GM21619 (cell line): ENCODE measurements at regions not wholly inside any gene's neighbourhood (a gene's known extent, or its start where the extent isn't known, plus 50 kb on each side); places are given as distances from the start of the nearest gene placed in this dataset.
"Not testable (repeated sequence)": the region's sequence is repeated elsewhere in the genome, so short reads cannot be mapped to it uniquely, and the experiment has no call there.

ENCODE experiments used
- ATAC-seq: cut with Tn5 transposase; IDR thresholded peaks from one replicate; pipeline ENCODE4 v1.9.1; 2021; ENCODE audit not compliant: unreplicated experiment

DNA sequence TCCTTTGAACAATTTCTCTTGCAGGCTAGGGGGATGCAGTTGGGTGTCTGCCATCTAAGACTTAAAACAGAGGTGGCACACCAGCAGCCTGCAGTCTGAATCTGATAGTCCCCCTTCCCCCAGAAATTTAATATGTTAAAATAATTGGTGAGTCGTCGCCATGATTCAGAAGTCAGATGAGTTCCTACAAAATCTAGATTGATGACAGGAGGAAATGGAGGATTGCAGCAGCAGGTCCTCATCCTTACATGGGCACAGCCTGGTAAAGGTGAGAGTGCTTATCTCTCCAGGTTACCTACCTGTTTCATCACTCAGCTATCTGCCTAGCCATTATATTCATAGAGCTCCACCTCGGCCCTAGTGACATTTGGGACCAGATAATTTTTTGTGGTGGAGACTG, 112.3 kb downstream of the PCSK1 start:
- ATAC-seq, result no peak

DNA sequence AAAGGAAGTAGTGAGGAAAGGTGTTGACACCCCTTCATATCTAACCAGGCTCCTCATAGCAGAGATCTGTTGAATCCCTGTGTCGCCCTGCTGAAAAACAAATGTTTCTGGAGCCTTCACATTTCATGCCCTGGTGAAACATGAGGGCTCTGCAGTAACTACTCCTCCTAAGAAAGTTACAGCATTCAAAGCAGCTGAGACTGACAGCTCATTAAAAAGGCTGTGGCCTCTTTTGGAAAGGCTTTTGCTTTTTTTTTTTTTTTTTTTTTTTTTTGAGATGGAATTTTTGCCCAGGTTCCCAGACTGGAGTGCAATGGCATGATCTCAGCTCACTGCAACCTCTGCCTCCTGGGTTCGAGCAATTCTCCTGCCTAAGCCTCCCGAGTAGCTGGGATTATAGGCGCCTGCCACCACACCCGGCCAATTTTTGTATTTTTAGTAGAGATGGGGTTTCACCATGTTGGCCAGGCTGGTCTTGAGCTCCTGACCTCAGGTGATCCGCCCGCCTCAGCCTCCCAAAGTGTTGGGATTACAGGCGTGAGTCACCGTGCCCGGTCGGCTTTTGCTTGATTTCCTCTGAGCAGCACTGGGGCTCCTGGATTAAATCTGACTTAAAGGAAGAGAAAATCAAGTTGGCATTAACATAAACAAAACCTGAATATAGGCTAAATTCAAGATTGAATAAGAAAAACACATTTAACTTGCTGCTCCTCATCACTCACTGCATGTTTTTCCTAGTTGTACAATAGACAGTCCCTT, 112.9 kb downstream of the PCSK1 start:
- not testable (repeated sequence) for ATAC-seq

DNA sequence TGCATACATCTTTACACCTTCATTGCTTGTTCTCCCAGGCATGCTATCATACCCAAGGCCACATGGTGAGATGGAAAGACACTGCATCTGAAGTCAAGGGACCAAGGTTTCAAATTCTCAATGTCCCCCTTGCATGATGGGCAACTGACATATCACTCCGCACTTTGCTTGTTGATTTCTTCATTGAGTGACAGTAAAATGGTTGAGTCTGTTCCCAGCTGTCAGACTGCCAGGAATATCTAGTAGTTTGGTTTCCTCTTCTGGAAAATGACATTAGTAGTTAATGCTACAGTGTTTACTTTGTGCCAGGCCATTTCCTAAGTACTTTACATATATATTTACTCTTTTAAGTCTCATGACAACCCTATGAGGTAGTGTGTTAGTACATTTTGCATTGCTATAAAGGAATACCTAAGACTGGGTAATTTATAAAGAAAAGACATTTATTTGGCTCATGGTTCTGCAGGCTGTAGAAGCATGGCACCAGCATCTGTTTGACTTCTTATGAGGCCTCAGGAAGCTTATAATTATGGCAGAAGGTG, 114.4 kb downstream of the PCSK1 start:
- no peak for ATAC-seq

DNA sequence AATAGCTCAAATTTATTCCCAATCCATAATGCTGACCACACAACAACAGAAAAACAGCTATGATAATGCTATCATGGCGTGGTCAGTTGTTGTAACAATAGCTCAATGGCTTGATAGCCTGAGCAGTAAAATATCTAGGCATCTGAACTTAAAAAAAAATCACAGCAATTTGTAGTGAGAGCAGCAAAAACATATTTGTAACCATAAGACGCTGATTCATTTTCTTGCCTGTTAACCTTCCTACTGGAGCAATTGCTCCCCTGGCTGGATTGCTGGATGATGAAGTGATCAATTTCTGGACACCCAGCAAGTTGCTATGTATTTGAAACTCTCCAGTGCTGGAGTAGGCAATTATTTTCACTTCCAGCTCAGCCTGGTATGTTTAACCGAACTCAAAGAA, 115.1 kb downstream of the PCSK1 start:
- no peak for ATAC-seq

DNA sequence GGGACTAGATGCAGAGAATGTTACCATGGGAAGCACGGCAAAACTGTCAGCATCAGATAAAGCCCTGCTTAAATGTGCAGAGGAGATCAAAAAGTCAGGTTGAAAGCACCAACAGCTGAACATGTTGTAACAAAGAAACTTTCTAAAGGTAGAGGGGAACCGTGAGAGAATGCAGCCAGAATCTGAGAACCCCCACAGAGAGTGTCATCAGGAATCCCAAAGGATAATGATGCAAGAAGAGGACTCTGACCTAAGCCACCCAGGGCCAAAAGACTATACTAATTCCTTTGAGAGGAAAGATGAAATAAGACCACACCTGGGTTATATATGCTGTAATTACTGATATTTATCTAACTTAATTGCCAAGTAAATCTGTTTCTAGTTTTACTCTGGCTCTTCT, 116.6 kb downstream of the PCSK1 start:
- no peak for ATAC-seq

DNA sequence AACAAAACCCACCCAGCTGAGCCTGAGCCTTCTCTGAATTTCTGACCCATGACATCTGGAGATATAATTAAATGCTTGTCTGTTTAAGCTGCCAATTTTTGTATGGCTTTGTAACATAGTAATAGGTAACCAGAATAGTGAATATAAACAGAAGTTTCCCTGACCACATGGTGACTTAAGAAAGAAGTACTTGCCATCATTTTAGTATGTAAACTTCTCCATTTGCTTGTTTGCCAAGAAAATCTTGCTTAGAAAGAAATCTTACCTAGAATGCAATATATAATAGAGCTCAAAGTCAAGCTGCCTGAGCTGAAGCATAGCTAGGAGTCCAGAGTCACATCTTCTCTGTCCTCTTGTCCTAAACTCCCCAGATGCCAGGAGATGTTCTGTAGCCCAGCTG, 117.0 kb downstream of the PCSK1 start:
- no peak for ATAC-seq

DNA sequence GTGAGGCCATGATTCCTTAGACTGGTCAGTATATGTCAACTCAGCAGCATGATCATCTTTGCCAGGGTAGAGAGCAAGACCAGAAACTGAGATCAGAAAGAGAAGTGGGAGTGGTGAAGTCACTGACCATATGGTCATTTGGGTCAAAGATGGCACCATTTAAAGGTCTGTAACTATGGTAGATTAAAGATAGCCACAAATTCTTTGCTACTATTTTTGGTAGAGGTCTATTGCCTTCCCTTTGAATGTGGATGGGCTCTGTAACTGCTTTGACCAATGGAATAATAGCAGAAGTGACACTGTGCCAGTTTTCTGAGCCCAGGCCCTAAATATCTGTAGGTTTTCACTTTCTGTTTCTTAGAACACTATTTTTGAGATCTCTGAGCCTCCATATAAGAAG, 117.6 kb downstream of the PCSK1 start:
- ATAC-seq, result peak; percentile 48

DNA sequence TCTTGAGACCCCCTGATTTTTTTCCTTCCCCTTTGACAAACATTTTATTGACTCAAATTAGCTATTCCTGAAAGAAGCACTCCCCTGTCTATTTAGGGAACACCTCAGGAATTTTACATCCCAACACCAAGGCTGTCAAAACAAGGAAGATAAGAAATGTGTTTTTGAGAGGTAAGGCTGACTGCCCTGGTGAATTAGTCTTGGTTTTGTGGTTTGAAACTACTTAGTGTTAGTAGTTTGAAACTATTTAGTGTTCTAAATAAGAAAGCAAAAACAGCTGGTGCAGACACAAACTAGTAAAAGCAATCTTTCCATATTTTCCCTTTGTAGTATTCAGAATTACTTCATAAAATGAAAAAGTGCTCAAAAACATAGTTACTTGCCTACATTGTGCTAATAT, 120.7 kb downstream of the PCSK1 start:
- no peak for ATAC-seq

DNA sequence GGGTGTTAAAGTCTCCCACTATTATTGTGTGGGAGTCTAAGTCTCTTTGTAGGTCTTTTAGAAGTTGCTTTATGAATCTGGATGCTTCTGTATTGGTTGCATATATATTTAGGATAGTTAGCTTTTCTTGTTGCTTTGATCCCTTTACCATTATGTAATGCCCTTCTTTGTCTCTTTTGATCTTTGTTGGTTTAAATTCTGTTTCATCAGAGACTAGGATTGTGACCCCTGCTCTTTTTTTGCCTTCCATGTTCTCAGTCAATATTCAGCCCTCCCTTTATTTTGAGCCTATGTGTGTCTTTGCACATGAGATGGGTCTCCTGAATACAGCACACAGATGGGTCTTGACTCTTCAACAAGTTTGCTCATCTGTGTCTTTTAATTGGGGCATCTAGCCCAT, 126.0 kb downstream of the PCSK1 start:
- ATAC-seq, result not testable (repeated sequence)

DNA sequence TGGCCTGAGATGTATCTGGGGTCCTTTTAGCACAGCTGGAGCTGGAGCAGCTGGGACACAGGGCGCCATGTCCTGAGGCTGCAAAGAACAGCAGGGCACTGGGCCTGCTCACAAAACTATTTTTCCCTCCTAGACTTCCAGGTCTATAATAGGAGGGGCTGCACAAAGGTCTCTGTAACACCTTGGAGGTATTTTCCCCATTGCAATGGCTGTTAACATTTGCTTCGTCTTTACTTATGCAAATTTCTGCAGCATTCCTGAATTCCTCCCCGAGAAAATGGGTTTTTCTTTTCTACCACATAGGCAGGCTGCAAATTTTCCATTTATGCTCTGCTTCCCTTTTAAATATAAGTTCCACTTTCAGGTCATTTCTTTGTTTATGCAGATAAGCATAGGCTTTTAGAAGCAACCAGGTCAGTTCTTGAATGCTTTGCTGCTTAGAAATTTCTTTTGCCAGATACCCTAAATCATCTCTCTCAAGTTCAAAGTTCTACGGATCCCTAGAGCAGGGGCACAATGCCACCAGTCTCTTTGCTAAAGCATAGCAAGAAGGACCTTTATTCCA, 130.8 kb downstream of the PCSK1 start:
- no peak for ATAC-seq

DNA sequence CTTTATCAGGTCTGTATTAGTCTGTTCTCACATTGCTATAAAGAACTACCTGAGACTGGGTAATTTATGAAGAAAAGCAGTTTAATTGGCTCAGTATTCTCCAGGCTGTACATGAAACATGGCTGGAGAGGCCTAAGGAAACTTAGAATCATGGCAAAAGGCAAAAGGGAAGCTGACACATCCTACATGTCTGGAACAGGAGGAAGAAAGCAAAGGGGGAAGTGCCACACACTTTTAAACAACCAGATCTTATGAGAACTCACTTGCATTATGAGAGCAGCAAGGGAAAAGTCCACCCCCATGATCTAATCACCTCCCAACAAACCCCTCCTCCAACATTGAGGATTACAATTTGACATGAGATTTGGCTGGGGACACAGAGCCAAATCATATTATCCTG, 132.1 kb downstream of the PCSK1 start:
- no peak for ATAC-seq

DNA sequence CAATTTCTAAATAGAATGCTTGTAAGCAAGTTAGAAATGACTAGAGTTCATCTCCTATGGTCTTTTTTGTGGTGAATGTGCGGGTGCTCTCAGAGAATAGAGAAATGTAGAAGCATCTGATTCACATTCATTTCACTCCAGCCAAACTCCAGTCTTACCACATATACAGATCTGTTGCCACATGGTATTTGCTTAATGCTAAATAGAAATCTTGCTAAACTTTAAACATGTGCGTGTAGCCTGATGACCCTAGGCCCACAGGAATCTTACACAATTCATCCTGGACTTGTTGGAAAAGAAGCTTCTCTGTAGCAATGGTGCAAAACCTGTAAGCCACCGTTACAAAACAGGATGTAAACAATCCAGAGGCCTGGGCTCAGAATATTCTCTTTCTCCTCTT, 135.2 kb downstream of the PCSK1 start:
- no peak for ATAC-seq

DNA sequence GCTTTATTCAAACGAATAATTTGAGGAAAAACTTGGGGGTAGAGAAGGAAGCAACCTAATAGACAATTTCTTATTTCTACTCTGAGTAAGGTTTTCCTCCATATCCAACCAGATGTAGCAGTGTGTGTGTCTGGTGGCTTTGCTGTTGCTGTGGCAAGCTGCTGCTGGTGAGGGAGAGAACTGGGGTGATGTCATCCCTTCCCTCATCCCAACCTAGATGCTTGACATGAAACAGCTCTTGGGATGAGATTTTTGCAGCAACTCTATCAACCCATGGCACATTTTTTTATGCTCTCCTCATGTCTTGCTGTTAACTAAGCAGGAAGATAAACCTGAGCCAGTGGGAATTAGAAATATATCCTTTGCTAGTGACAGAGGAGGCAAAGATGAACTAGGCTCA, 135.8 kb downstream of the PCSK1 start:
- no peak for ATAC-seq

DNA sequence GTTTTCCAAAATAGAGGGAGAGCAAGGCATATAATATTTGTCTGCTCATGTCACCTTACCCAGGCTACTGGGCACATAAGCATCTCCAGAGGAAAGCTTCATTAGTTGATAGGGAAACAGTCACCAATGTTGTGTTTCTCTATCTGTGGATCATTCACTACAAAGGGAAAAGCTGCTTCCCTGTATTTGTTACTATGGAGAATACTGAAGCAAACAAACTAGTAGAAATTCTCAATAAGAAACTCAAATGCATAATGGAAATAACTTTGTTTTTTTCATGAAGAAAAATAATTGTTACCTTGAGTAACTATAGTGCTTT, 138.2 kb downstream of the PCSK1 start:
- no peak for ATAC-seq

DNA sequence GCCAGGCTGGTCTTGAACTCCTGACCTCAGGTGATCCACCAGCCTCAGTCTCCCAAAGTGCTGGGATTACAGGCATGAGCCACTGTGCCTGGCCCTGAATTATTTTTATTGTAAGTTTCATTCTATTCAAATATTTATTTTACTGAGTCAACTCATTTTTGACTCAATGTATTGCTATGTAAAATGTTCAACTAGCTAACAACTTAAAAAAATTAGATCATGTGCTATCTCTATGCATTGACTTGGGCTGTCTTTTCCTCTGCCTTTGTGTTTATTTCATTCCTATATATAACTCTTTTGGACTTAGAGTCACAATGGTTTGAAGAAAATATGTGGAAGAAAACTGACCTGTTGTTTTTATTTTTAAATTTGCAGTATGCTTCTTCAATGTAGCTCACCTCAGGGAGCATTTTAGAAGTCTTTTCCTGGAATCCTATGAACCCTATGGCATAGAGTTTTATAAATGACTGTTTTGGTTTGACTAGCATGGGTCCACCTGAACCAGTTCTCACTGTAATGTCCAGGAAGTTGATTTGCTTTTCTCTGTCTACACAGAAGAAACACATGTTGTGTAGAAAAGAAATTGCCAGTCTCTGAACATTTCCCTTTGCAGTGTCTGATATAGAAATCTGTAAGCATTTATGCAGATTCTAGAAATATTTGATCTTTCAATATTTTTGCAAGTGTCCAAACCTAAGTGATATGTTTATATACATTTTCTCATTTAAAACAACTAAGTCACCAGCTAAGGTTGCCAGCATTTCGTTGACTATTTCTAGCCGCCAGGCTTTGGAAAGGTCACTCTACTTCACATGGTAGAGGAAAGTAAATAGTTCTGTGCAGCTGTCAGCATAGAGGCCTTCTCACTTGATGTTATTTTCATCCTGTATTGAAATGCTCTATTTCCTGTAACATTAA, 138.8 kb downstream of the PCSK1 start:
- ATAC-seq, result no peak

DNA sequence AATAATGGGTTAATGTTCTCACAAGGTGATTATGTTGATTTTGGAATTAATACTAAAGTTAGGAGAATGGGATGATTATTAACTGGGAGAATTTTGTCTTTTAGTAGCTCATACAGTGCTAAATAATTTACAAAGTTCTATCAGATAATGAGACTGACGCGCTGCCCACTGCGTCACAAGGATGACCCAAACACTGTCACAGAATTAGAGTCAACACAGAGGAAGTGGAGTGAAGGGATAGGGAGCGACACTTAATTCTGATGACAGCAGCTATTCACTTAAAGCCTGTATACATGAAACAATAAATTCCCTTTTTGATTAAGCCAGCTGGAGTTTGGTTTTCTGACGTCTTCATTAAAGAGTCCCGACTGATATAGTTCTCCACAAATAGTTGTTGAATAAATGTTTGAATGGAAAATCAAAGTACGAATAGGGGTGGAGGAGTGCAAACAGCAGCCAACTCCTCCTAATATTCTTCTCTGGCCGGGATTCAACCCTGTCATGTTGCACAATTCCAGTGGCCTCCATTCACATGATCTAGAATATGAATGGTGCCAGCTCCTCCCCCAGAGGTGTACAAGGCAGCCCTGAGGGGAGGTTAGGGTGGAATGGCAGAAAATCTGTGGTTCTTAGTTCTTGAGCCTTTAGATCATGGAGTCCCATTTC, 140.3 kb downstream of the PCSK1 start:
- ATAC-seq, result no peak

DNA sequence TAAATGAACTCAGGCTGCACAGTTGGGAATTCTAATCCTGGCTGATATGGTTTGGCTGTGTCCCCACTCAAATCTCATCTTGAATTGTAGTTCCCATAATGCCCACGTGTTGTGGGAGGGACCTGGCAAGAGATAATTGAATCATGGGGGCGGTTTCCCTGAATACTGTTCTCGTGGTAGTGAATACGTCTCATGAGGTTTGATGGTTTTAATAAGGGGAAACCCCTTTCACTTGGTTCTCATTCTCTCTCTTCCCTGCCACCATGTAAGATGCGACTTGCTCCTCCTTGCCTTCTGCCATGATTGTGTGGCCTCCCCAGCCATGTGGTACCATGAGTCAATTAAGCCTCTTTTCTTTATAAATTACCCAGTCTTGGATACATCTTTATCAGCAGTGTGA, 143.8 kb downstream of the PCSK1 start:
- not testable (repeated sequence) for ATAC-seq

DNA sequence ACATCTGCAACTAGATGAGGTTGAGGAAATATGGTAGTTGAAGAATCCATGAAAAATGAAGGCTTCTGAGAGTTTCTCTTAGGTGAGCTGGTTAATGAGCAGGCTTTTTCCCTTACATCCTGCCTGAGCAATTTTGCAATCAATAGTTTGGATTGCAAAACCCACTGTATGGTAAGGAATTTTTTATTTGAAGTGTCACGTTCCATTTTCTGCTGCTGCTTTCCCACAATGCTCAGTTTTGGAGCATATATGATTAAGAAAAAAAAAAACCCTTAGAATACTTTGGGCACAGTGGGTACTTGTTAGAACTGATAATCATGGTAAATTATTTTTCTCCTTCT, 144.2 kb downstream of the PCSK1 start:
- ATAC-seq, result no peak

DNA sequence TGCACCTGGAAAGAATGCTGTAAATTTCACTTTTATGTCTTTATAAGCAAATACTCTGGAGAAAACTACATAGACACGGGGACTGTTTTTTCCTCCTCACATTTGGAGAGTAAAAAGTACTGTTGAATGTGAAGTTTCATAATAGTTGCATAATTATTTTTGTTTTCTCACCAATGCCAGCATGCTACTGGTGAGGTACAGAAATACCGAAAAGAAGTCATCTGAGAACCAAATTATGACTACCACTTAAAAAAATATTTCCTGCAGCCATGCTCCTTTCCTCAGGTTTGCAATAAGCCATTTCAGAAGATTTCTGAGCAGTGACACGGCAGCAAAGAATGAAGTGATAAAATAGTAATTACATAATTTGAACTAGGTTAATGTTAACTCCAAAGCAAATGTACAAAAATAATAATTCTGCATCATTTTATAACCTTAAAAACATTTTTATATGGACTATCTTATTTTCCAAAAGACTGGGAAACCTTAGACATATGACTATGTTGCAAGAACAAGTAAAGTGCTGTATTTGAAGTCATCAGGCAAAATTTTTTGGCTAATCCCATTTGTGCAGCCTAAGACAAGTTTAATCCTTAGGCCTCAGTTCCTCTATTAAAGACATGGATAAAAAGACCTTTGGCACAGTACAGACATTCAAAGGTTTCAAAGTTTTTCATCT, 144.7 kb downstream of the PCSK1 start:
- ATAC-seq, result no peak

DNA sequence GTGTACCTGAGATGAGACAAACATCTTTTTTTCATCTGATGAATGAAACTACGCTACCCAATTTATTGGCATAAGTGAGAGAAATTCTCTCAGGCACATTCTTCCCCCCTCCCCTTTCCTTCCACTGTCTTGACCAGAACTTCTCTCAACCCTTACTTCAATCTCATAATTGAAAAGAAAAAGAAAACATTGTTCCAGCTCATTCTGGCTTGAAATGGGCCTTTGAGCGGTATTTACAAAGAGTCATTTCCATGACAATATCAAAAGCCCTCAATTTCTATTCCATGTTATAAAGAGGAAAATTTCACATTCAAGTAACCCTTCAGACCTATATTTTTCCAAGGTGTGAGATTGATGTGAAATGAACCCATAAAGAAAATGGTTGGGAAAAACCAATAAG, 145.9 kb downstream of the PCSK1 start:
- ATAC-seq, result no peak

DNA sequence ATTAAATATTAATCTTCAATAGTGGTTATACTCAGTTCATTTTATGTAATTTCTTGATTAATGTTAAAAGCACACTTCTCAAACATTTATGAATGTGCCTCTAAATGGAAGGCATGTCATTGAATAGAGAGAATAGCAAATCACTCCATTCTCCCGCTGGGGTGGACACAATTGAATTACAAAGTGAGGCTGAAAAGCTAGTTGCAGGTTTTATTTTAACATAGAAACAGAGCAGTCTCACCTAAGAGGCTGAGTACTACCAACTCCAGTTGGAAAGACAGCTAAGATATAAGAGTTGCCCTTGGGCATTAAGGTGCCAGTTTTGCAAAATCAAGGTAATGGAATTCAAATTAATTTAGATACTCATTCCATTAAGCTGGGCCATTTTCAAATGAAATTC, 147.2 kb downstream of the PCSK1 start:
- no peak for ATAC-seq
